ENCODE measurements at regions not wholly inside any gene's neighbourhood (a gene's known extent, or its start where the extent isn't known, plus 50 kb on each side); places are given as distances from the start of the nearest gene placed in this dataset.

GRCh38 chr10:20635570-20635969 is 261.5 kb downstream of the NEBL start:
- ChIA-PET CTCF (ENCODE audit: unreplicated experiment) (no interaction called here), POLR2A (no interaction called here)
- Histone ChIP-seq H3K36me3 (ENCODE audit: insufficient read depth, low read length) (no peaks in the 10 kb centered on the region), H3K79me2 (ENCODE audit: insufficient read depth, low read depth, low read length) (no peaks in the 10 kb centered on the region), H2AFZ (ENCODE audit: low read length) (no peak overlapping the region), H3K4me2 (ENCODE audit: low read length) (no peak overlapping the region), H3K4me1 (ENCODE audit: insufficient read depth, low read length, poor library complexity, severe bottlenecking) (no peaks in the 10 kb centered on the region), H3K9me3 (ENCODE audit: low read length) (no peaks in the 10 kb centered on the region), H3K9me2 (ENCODE audit: insufficient read depth, low read length) (no peaks in the 10 kb centered on the region), H3K27ac (ENCODE audit: low read depth, low read length, poor library complexity, severe bottlenecking) (no peak overlapping the region), H4K20me1 (ENCODE audit: insufficient read depth, low read length) (no peaks in the 10 kb centered on the region), H3K4me3 (ENCODE audit: low read depth, low read length, poor library complexity, severe bottlenecking) (no peak overlapping the region)
- no TSS peak for BruUV-seq (replicated peaks)
- TF ChIP-seq EZH2phosphoT487 (IDR thresholded peaks at IDR 0.05; ENCODE audit: borderline replicate concordance, low read depth, low read length): no peak
- TF ChIP-seq, protein P1, sequence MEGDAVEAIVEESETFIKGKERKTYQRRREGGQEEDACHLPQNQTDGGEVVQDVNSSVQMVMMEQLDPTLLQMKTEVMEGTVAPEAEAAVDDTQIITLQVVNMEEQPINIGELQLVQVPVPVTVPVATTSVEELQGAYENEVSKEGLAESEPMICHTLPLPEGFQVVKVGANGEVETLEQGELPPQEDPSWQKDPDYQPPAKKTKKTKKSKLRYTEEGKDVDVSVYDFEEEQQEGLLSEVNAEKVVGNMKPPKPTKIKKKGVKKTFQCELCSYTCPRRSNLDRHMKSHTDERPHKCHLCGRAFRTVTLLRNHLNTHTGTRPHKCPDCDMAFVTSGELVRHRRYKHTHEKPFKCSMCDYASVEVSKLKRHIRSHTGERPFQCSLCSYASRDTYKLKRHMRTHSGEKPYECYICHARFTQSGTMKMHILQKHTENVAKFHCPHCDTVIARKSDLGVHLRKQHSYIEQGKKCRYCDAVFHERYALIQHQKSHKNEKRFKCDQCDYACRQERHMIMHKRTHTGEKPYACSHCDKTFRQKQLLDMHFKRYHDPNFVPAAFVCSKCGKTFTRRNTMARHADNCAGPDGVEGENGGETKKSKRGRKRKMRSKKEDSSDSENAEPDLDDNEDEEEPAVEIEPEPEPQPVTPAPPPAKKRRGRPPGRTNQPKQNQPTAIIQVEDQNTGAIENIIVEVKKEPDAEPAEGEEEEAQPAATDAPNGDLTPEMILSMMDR (conservative IDR thresholded peaks at IDR 0.05; ENCODE audit: low read length): no peak
- no peak for DNase-seq (ENCODE audit: low spot score)
- intact Hi-C loops (cut with micrococcal nuclease; ENCODE audit: unreplicated experiment): no loop called here

DNA sequence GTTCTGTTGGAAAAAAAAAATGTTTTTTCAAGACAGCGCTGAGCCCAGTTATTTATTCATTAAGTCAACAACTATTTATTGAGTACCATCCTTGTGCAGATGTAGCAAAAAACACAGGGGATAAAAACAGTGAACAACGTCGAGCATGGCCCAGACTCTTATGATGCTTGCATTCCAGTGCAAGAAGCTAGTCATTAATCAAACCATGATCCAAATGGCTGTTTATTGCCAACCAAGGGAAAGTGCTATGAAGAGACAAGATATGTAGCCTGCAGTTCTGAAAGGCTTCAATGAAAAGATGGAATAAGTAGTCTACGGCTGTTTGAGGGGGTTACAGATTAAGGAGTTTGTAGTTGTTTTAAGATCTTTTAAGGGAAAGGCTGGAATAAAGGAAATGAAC is 262.3 kb downstream of the NEBL start:
- Histone ChIP-seq H3K36me3 (ENCODE audit: insufficient read depth, low read length) (no peaks in the 10 kb centered on the region), H3K79me2 (ENCODE audit: insufficient read depth, low read depth, low read length) (no peaks in the 10 kb centered on the region), H3K9me2 (ENCODE audit: insufficient read depth, low read length) (no peaks in the 10 kb centered on the region), H3K4me1 (ENCODE audit: insufficient read depth, low read length, poor library complexity, severe bottlenecking) (no peaks in the 10 kb centered on the region), H3K9me3 (ENCODE audit: low read length) (no peaks in the 10 kb centered on the region), H3K27ac (ENCODE audit: low read depth, low read length, poor library complexity, severe bottlenecking) (no peak overlapping the region), H4K20me1 (ENCODE audit: insufficient read depth, low read length) (no peaks in the 10 kb centered on the region), H2AFZ (ENCODE audit: low read length) (no peak overlapping the region), H3K4me2 (ENCODE audit: low read length) (no peak overlapping the region), H3K4me3 (ENCODE audit: low read depth, low read length, poor library complexity, severe bottlenecking) (no peak overlapping the region)
- intact Hi-C loops (cut with micrococcal nuclease; ENCODE audit: unreplicated experiment): no loop called here
- BruUV-seq (replicated peaks): no TSS peak
- ChIA-PET POLR2A (no interaction called here), CTCF (ENCODE audit: unreplicated experiment) (no interaction called here)
- no peak for DNase-seq (ENCODE audit: low spot score)
- TF ChIP-seq, protein P1 (conservative IDR thresholded peaks at IDR 0.05; ENCODE audit: low read length): no peak
- TF ChIP-seq EZH2phosphoT487 (IDR thresholded peaks at IDR 0.05; ENCODE audit: borderline replicate concordance, low read depth, low read length): no peak

DNA sequence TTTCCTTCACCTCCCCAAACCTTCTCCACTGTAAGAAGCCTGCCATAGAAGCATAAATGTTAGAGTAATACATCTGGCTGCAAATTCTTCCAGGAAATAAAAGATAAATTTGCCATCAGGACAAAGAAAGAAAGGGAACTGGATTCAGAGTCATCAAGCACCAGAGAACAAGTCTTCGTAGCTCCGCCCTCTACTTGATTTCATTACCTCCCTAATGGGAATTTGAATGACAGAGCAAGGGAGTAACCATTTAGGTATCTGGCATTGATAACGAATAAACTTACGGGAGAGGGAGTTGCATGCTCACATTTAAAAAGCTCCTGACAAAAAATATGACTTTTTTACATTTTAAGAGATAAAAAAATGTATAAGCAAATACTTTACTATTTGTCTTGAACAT is 263.4 kb downstream of the NEBL start:
- BruUV-seq (replicated peaks): no TSS peak
- ChIA-PET POLR2A (no interaction called here), CTCF (ENCODE audit: unreplicated experiment) (no interaction called here)
- no peaks in the 10 kb centered on the region for H3K4me1 ChIP-seq (ENCODE audit: insufficient read depth, low read length, poor library complexity, severe bottlenecking)
- H3K36me3 ChIP-seq (ENCODE audit: insufficient read depth, low read length): no peaks in the 10 kb centered on the region
- H3K4me3 ChIP-seq (ENCODE audit: low read depth, low read length, poor library complexity, severe bottlenecking): no peak overlapping the region
- intact Hi-C loops (cut with micrococcal nuclease; ENCODE audit: unreplicated experiment): no loop called here
- TF ChIP-seq, protein P1 (conservative IDR thresholded peaks at IDR 0.05; ENCODE audit: low read length): no peak
- no peak for TF ChIP-seq EZH2phosphoT487 (IDR thresholded peaks at IDR 0.05; ENCODE audit: borderline replicate concordance, low read depth, low read length)
- no peaks in the 10 kb centered on the region for H3K79me2 ChIP-seq (ENCODE audit: insufficient read depth, low read depth, low read length)
- no peaks in the 10 kb centered on the region for H4K20me1 ChIP-seq (ENCODE audit: insufficient read depth, low read length)
- no peaks in the 10 kb centered on the region for H3K9me2 ChIP-seq (ENCODE audit: insufficient read depth, low read length)
- H2AFZ ChIP-seq (ENCODE audit: low read length): no peak overlapping the region
- H3K27ac ChIP-seq (ENCODE audit: low read depth, low read length, poor library complexity, severe bottlenecking): no peak overlapping the region
- H3K9me3 ChIP-seq (ENCODE audit: low read length): no peaks in the 10 kb centered on the region
- no peak for DNase-seq (ENCODE audit: low spot score)
- H3K4me2 ChIP-seq (ENCODE audit: low read length): no peak overlapping the region
